ENCODE measurements at regions not wholly inside any gene's neighbourhood (a gene's known extent, or its start where the extent isn't known, plus 50 kb on each side); places are given as distances from the start of the nearest gene placed in this dataset.

GRCh38 chr7:157482517-157483087, 145.8 kb downstream of the DNAJB6 start:
- DNase-seq = no peak

GRCh38 chr7:157483515-157483914, 146.7 kb downstream of the DNAJB6 start:
- no peak for DNase-seq

GRCh38 chr7:157483971-157484410, 147.2 kb downstream of the DNAJB6 start:
- DNase-seq = no peak

GRCh38 chr7:157484411-157485081, 147.7 kb downstream of the DNAJB6 start:
- no peak for DNase-seq

- DNase-seq = no peak
Observed at GRCh38 chr7:157485361-157485831, 148.6 kb downstream of the DNAJB6 start.

- DNase-seq = no peak
Observed at GRCh38 chr7:157486007-157486755, 149.4 kb downstream of the DNAJB6 start.

GRCh38 chr7:157487046-157487770, 150.4 kb downstream of the DNAJB6 start:
- DNase-seq = no peak

- no peak for DNase-seq
Observed at GRCh38 chr7:157488281-157488680, 151.5 kb downstream of the DNAJB6 start.

- no peak for DNase-seq
Observed at GRCh38 chr7:157488966-157489365, 152.2 kb downstream of the DNAJB6 start.
